HG02623 (cell line): ENCODE measurements at regions not wholly inside any gene's neighbourhood (a gene's known extent, or its start where the extent isn't known, plus 50 kb on each side); places are given as distances from the start of the nearest gene placed in this dataset.
A peak's percentile ranks its signal among the peaks of the same experiment; 100 is the strongest.

ENCODE experiments used
- ATAC-seq: cut with Tn5 transposase; IDR thresholded peaks from one replicate; pipeline ENCODE4 v1.9.1; 2021; ENCODE audit warnings: moderate library complexity; ENCODE audit not compliant: unreplicated experiment

DNA sequence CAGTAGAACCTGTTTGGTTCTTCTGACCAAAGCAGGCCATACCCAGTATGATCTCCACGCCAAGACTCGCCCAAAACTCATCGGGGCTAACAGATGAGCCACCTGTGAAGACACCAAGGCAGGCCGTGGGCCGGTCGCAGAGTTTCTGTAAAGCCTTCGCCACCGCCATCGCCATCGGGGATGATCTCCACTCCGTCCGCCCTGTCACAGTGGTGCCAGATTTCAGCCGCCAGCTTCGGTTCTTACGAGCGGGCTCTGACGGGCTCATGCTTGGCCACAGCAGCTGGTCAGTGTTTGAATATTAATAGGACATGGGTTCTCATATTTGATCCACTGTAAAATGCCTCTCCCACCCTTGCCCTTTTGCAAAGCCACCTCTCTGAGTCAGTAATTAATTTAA lies 113.2 kb upstream of the TMEM132D start:
- no peak for ATAC-seq

DNA sequence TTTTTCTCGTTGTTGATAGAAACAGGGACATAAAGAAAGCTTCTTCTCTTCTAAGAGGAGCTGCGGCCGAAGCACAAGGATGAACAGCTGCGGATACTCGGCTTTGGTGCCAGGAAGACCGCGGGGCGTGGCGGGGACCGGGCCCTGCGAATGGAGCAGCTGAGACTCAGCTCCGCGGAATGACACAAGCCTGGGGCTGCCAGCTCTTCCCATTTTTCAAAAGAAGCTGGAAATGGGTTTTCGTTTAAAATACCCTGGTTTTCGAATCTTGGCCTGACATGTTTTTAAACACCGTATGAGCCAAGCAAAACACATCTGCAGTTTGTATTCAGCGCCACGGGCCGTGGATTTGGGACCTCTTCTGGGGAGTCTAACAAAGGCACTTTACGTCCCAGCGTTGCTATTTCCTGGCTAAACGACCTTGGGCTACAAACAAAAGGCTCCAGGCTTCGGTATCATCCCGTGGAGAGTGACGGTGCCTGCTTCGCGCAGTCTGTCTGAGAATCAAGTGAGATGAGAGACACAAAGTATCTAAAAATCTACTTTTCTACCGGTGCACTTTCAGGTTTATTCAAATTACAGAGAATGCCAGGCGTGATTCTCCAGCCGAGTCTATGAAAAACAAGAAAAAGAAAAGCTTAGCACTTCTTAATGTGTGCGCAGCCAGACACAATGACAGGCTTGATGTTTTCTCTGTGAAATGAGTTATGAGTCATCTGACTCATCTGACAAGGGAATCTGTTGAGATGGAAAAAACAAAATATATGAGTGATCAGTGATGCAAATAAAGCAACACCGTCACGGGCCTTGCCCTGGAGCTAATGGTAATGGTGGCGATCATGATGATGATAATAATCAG lies 114.0 kb upstream of the TMEM132D start:
- no peak for ATAC-seq

DNA sequence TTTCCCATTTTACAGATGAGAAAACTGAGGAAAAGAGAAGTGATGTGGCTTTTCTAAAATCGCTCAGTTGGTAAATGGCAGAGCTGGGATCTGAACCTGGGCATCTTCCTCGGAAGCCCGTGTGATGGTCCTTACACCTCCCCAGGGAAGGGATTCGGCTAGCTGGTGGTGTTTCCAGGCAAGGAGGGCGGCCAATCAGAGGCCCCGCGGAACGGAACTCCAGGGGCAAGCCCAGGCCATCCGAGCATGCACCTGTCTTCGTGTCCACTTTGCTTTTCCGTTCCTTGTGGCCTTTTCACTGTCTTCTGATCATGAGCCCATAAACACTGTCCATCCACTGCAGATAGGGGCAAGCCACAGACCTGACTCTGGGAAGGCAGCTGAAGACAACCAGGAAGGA lies 114.8 kb upstream of the TMEM132D start:
- no peak for ATAC-seq

DNA sequence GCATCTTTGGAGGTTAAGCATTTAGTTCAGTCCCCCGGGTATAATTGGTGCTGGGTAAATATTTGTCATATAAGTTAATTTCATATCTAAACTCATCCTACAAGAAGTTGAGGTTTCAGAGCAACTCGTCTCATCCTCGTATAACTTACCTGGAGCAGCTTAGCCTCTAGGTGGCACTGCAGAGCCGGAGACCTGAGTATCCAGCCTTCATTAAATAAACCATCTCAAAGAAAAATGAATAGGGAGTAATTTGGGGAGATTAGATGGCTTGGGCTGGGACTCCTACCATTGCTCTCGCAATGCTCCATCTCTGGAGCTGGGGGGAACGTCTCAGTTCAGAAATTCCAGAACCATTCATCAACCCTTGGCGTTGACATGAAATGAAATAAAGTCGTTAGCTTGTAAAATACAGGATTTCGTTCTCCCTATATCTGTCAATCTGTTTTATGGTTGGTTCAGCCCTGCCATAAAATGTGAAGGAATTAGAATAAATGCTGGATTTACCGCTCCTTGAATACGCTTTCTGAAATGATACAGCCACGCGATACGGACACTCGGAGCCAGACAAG lies 122.9 kb upstream of the TMEM132D start:
- ATAC-seq: no peak

DNA sequence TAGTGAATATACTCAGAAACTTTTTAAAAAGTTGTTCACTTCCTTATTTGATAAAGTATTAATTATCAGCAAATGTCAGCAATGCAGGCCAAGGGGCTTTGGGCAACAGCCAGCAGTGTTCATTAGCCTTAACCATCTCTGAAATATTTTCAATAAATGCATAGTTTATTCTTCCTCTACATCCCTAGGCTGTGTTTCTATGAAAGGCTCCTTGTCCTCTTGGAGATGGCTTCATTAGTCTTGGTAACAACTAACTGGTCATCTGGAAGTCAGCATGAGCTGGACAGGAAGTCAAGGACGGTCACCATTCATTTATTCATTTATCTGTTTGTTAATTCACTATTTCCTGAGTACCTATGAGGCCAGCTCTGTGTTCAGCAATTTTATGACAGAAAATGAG lies 124.0 kb upstream of the TMEM132D start:
- no peak for ATAC-seq

DNA sequence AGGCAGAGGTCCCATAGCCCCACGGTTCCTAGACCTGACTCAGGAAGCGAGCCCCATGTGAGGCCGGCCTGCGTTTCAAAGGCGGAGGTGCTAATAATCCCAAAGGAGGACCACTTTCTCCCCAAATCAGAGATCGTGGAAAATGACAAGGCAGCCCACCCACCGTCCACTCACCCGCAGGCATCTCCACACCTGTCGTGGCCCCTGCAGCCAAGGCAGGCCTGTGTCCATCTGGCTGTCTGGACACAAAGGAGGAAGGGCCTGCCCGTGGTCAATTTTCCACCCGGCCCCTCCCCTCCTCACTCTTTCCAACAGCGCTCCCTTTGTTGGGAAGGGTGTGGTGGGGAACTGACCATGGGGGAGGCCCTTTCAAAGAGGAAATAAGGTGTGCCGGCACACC lies 125.3 kb upstream of the TMEM132D start:
- ATAC-seq: no peak

DNA sequence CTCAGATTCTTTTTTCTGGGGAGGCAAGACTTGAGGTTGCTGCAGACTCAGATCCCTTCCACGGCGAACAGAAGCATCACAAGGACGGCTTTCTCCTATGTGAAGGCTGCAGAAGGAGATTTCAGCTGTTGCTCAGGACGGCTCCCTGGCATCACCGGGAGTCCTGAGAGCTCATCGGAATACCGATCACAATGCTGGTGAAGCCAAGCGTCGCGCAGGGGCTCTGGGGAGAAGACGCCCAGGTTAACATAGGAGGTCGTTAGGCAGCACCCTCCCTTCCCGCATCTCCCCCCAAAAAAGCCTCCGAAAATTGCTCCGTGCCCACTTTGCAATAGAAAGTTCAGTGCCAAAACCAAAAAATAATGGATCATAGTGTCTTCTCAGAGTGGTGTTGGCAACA lies 127.2 kb upstream of the TMEM132D start:
- ATAC-seq: no peak

DNA sequence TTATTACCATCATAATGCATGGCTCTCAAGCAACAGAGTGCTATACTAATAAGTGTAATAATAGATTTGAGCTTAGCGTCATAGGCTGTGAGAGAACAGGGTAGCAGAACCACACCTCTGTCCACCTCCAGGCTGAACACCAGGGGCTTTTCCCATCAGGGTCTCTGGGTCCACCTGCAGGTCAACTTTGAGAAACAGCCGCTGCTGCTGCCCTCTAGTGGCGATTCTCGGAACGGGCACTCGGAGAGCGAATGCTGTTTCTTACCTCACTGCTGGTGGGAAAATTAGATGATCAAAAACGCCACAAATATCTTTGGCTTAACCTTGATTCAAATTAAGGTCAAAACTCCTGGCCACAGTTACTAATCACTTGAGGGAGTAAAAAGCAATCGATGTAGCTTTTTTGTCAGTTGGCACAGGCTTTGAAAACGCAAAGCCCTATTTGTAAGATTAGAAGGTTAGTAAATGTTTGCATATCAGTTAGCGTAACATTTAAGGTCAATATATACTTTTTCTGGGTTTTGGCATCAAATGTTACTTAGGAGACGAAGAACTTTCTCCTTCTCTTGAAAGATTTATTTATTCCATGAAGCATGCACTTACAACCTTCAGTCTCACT lies 127.9 kb upstream of the TMEM132D start:
- ATAC-seq: peak; percentile 64

DNA sequence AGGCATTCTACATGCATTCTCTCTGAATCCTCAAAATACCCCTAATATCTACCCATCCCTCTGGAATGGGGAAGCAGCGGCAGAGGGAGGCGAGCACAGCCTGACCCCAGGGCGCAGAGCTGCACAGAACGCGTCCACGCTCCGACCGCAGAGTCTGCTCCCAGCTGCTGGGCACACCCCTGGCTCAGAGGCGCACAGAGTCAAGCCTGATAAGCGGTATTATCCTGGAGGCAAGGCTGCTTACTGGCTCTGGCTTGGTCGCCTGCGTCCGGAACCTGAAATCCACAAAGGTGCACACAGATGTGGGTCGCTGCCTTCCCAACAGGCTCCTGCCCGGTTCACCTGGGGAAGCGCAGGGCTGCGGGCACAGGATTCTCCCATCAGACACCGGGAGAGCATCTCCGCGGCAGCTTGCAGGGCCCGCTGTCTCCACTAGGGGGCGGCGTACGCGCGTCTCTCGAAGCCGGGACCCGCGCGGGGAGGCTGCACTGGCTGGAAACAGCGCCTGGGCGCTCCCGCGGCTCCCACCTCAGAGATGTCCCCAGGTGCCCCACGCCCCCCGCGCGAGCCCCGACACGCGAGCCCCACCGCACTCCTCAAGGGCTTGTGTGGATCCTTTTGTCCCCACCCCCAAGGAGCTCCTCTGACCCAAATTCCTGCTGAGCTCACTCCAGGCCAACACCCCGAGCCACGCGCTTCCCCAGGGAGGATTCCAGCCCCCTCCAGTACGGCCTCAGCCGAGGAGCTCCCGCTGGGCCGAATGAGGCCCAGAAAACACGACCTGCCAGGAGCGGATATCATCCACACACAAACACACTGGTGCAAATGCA lies 120.1 kb upstream of the FZD10 start:
- no peak for ATAC-seq

DNA sequence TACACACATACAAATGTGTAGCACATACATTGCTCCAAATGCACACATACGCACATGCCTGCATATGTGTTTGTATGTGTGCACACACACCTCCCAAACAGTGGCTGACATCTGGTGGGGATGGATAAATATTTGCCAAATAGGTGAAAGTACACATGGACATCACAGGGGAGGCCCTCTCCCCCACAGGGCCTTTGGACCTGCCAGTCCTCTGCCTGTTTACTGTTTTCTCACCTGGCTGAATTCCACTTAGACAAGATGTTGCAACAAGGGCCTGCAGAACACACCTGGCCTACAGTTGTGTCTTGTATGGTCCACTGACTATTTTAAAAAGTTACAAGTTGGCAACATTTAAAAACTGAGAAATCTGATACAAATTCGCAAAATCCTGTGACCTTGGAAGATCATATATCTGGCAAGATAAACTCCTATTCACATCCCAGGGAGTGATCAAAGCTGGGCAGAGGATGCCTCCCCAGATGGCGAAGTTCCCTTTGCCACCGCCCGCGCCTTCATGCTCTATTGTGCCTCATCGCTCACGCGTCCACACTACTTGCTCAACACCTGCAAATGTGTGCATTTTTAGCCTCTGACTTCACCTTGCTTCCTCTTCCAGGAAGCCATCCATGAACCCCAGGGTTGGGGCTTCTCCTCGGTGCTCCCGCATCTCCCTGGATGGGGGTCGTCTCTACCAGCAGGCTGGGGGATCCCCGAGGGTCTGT lies 118.4 kb upstream of the FZD10 start:
- ATAC-seq: no peak

DNA sequence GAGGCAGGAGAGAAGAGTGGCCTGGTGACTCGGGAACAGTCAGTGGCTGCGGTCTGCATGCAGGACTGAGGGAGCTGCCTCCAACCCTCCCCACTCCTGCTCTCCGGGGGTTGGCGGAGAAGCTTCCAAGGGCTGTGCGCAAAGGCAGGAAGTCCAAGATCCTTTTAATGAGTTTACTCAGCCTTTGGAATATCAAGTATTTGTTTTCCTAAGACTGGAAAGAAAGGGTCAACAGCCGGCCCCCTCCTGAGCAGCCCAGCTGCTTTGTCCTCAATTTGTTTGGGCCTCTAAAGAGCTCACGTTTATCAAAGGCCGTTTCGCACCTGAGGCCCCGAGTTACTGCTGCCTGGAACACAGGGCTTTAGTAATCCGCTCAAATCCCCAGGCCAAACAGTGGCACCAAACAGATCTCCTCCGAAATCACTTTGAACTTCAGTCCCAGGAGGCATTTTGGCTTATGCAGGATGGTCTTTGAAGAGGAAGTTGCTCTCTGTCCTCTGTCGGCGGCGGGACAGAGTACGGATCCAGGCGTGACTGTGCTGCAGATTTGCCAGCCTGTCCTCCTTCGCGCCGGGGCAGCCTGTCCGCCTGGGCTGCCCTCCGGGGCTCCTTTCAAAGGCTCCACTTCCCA lies 117.2 kb upstream of the FZD10 start:
- ATAC-seq: no peak

DNA sequence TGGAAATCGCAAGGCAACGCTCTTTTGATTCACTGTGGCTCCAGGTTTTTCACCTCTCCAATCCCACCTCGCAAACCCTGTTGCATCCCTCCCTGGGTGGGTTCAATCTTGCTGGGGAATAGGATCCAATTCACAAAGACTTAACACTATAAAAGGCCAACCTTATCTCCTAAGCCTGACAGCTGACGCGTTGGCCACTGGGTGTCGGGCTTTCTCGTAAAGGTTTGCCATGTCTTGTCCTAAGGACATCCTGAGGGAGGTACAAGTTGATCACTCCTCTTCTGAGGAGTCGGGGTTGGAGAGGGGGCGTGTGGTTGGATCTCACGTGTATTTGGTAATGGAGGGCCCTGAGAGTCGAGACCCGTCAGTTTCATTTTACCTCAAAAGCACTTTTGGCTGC lies 112.6 kb upstream of the FZD10 start:
- no peak for ATAC-seq

DNA sequence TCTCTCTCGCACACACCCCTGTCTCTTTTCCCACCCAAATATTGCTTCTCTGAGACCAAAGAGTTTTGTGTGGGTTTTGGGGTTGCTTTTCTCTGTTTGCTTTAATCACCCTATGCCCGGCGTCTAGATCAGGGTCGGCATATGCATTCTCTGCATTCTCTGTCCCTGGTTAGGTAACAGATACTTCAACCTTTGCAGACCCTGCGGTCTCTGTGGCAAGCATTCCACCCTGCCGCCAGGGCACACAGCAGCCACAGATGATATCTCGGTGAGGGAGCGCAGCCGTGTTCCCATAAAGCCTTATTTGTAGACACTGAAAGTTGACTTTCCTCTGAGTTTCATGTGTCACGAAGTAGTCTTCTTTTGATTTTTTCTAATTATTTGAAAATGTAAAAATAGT lies 110.4 kb upstream of the FZD10 start:
- ATAC-seq: no peak

DNA sequence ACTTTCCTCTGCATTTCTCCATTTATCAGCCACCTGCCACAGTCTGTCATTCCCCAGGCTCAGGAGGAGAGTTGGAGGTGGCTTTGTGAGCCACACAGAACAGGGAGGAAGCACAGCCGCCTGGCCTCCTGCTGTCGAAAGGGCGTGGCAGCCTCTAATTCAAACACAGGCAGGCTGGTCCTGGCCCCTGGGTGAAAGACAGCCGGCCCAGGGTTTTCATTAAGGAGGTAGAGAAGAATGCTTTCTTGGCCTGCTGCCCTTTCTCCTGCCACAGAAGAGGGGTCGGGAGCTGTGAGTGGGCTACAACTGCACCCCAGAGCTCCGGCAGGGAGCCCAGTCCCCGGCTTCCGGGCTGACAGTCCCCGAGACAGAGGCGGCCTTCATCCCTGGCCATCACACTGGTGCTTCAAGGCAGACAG lies 108.6 kb upstream of the FZD10 start:
- no peak for ATAC-seq

DNA sequence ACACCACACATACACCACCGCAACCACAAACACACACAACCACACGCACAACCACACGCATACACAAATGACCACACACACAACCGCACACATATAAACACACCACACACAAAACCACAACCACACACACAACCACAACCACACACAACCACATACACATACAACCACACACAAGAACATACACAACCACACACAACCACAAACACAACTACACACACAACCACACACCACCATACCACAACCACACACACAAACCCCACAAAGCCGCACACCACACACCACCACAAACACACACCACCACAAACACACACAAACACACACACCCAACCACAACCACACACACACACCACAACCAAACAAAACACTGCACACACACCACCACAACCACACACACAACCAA lies 107.5 kb upstream of the FZD10 start:
- no peak for ATAC-seq

DNA sequence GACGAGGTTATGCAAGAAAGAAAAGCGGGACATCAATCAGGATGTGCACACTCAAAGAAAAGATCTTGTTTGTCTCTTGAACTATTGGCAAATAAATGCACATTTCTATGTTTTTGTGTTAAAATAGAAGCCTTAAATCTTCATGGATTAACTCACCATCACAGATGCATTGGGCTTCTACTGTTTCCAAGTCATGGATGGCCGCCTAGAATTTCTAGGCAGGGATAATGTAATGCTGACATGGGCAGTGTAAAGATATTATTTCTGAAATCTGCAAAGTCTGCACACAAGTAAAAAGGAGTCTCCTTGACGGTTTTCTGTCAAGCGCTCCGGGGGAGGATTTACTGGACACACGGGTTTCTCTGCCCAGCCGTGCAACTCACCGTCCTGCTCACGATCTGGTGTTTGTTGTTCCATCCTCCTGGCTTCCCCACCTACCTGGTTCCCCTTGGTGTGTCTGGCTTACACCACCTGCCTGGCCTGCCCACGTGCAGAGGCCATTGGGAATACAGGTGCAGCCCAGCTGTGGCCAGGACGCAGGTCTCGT lies 103.3 kb upstream of the FZD10 start:
- no peak for ATAC-seq

DNA sequence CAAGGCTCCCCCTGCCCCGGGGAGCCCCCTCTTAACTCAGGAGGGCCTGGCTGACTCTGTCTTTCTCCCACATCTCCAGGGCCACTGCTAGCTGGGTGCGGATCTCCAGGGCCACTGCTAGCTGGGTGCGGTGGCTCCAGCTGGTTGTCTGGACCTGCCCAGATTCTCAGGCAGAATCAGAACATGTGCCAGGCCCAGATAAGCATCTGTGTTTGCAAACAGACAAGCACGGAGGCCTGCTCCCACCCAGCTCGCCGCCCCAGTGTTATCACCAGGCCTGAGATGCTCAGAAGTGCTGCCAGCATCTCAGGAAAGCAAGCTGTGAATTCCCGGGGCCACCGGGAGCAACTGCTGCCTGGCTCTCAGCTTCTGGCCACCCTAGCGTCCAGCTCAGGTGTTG lies 98.4 kb upstream of the FZD10 start:
- ATAC-seq: no peak

DNA sequence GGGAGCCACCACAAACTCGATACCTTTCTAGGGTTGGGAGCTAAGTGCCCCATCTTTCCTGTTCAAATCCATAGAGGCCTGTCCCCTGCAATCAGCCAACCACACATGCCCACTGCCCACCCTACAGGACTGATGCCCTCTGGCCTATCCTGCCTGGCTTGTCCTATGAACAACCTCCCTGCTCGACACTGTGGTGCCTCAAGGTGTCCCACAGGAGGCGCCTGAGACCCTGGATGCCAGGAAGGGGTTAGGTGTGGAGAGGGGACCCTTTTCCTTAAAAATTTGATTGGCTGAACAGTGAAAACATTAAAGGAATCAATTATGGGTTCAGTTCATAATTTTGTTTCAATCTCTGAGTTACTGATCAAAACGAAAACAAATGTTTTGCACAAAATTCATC lies 97.3 kb upstream of the FZD10 start:
- ATAC-seq: no peak

DNA sequence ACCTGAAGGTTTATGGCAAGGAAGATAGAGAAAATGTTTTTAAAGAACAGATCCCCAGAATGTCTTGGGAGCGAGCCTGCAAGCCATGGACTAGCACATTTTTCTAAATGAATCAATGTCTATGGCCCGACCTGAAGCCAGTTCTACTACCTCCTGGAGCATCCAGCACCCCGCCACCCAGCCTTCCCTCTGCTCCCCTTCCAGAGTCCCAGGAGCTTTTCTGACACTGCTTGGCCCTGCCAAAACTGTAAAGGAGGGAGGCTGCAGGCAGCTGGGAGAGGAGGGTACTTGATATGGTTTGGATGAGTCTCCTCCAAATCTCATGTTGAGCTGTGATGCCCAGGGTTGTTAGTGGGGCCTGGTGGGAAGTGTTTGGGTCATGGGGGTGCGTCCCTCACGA lies 95.5 kb upstream of the FZD10 start:
- no peak for ATAC-seq

DNA sequence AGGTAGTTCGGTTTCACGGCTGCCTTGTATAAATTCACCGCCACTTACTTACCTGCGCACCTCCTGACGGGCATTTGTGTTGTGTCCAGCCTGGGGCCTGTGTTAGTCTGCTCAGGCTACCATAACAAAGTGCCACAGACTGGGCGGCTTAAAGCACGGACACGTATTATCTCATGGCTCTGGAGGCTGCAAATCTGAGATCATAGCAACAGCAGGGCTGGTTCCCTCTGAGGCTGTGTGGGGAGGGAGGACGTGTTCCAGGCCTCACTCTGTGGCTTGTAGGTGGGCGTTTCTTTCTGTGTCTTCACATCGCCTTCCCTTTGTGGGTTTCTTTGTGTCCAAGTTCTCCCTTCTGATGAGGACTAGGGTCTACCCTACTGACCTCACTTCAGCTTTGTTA lies 93.5 kb upstream of the FZD10 start:
- ATAC-seq: no peak
